Stimulated activated CD4-positive, alpha-beta T cell treated with anti-CD3 and anti-CD28 coated beads, Interleukin-2, amount 100 ng/mL, for 4 hours (primary cell): ENCODE measurements at regions not wholly inside any gene's neighbourhood (a gene's known extent, or its start where the extent isn't known, plus 50 kb on each side); places are given as distances from the start of the nearest gene placed in this dataset.
"Not testable (repeated sequence)": the region's sequence is repeated elsewhere in the genome, so short reads cannot be mapped to it uniquely, and the experiment has no call there.

ENCODE experiments used
- DNase-seq: peaks from one replicate; pipeline ENCODE4 v3.0.0-alpha.2; 2020; ENCODE audit warnings: low read depth

DNA sequence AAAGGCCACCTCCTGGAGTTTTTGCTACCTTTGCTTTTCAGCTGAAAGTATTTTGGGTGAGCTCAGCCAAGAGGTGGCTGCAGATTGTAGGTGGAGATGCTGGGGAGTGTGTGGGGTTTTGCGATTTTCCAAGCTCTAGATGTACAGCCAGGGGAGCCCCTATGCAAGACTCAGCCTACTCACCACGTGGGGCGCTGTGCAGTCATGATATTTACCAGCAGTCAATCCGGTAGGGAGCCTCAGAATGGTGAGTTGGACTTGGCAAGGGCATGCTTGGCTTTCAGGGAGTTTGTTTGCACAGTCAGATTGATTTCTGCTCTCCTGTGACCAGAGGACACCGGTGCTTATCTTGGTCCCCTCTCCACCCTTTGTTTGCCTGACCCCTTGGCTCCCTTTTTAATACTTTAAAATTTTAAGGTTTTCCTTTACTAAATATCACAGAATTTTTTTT lies 175.3 kb downstream of the UTP18 start:
- peak; percentile 30 for DNase-seq

DNA sequence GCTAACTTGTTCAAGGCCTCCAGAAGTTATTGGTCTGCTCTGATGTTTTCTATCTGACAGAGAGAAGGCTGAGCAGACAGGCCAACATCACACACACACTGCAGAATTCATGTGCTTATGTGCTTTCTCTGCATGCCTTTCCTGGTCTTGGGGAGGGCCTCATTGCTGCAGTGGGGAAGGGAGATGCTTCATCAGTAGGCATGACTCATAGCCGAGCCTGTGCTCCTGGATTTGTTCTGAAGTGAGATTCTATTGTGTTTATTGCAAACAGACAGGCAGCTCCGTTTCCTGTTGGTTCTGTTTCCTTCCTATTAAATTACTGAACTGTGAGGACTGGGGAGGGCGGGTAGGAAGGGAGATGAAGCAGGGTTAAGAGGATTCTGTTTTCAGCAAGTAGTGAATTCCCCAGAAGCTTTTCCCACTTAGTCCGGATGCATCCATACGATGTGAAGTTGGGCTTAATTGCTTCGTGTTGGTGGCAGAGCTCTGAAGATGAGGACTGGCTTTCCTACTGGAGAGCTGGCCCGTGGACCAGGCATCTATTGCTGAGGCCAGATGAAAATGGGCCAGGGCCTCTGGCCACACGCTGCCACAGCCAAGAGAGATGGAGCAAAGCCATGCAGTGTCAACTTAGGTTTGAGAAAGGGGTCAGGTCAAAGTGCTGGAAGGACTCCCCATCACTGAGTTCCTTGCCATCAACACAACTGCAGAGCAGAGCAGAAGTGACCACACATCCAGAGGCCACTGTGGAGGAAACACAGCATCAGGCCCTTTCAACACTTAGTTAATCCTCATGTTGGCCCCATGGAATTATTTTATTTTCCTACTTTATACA lies 179.3 kb downstream of the UTP18 start:
- no peak for DNase-seq

DNA sequence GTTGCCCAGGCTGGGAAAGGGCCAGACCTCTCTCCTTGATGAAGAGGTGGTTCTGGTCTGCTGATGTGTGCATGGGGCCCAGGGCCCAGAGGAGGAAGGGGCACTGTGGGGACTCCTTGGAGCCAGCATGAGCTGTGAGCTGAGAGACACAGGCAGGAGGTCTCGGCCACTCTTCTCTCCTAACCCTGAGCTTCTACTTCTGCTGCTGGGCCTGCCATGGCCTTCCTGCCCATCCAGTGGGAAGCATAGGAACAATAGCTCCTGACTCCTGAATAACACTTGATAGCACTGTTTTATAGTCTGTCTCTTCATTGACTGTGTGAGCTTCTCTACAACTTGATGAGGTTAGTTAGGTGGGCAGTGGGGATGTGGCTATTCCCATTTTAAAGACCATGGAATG lies 181.1 kb downstream of the UTP18 start:
- no peak for DNase-seq

DNA sequence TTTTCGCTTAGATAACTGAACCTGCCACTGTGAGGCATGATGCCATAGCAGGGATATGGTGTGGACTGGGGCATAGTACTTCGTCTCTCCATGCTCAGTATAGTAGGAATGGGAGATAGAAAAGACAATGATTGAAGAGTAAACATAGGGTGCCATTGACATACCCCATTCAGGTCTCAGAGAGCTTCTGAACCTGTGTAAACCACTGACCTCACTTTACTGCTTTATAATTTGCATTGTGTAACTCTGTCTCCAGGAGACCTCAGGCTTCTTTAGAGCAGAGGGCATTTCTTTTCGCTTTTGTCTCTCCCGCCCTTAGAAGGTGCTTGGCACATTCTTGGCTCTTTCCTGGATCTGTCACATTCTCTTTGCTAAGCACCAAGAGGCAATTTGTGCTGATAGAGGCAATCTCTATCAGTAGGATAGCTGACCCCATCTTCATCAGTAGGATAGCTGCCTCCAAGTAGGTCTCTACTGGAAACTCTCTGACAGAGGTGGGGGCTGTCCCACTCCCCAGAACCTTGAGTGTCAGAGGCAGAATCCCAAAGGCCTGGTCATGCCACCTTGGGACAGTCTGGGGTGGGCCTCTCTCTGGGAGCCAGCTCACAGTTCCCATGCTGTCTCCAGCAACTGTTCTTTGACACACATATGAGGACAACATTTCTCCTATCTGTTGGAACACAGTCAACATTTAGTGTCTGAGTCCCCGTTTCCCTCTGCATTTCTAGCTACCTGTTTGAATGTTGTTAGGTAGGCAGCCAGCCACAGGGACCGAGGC lies 181.9 kb downstream of the UTP18 start:
- no peak for DNase-seq

DNA sequence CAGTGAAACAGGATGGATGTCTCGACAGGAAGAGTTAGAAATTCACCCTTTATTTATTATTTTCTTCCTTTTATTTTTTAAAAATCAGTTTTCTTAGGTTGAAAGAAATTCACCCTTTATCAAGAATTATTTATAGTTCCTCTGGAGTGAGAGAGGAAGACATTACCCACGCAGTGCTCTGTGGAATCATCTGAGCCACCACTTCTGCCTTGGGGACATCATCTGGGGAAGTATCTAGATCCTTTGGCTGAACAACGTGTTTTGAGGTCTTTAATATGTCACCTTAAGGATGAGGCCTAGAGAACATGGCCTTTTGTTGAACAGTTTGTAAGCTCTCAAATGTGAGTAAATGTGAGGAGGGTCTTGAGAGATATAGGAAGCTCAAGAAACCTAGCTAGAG lies 183.3 kb downstream of the UTP18 start:
- DNase-seq: no peak

DNA sequence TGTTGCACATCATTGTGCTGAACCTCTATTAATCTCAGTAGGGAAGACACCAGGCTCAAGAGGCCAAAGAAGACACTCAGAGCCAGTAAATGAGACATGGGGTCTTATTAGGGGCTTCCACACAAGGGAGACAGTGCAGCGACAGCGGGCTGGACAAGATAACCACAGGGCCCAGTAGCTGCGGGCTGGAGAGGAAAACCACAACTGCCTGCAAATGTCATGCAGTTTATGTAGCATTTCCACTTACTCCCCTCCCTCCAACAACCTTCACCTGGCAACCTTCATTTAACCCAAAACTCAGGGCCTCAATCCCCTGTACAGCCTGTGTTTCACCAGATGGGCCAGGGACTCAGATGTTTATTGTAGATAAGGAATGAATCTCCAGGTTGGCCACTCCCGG lies 185.6 kb downstream of the UTP18 start:
- no peak for DNase-seq

DNA sequence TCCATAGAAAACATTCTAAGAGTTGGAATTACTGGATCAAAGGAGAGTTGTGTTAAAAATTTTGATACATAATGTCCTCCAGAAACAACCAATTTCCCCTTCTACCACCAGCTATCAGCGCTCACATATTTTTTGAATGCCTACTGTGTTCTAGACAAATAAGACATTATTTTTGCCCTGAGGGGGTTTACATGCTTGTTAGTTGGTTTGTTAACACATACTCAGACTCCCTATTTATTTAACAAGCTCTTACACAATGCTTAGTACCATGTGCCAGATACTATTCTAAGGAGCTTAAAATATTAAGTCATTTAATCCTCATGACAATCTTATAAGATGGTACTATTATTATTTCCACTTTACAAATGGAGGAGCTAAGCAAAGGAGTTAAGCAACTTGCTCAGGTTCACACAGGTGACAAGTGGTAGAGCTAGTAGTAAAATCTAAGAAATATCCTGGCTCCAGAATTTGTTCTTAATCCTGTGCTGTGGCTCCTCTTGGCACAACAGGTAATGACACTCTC lies 194.2 kb downstream of the UTP18 start:
- no peak for DNase-seq

DNA sequence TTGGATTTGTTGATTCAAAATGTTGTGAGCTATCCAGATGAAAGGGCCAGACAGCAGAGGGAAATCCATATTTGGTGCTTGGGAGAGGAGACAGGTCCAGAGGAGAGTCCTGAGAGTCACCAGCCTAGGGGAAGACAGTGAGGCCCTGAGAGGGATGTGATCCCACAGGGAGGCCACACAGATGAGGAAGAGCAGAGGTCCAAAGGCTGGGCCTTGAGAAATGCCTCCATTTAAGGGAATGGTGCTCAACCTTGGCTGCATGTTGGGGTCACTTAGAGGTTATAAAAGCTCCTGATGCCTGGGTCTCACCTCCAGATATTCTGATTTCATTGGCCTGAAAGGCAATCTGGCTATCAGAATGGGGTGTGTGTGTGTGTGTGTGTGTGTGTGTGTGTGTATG lies 194.9 kb downstream of the UTP18 start:
- DNase-seq: no peak

DNA sequence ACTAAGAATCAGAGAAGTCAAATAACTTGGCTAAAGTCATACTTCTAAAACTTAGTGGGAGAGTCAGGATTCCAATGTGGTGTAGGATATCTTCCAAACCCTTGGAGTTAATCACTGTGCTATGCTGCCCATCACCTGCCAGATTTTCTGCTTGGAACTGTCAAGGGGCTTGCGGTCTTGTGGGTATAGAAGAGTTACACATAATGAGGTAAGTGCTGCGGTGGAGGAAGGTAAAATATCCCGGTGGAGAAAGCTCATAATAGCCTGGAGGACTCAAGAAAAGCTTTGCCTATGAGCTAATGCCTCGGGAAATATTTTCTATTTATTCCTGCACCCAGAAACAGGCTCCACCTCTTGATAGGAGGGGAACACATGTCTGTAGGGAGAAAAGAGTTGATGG lies 195.6 kb downstream of the UTP18 start:
- no peak for DNase-seq

DNA sequence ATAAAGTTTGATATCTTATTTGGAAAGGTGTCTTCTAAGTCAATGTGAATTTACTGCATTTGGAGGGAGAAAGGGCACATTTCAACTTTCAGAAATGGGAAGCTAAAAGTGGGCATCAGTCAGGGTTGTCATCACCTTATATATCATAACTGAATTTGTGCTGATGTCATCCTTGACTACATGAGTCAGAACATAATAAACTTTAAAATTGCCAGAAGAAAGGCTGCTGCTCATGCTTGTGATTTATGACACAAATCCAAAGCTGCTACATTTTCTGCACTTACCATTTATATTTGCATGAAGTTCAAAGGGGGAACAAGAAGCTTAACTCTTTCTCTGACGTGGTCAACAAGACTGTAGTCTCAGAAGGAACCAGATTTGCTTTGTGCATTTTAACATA lies 196.6 kb downstream of the UTP18 start:
- DNase-seq: no peak

DNA sequence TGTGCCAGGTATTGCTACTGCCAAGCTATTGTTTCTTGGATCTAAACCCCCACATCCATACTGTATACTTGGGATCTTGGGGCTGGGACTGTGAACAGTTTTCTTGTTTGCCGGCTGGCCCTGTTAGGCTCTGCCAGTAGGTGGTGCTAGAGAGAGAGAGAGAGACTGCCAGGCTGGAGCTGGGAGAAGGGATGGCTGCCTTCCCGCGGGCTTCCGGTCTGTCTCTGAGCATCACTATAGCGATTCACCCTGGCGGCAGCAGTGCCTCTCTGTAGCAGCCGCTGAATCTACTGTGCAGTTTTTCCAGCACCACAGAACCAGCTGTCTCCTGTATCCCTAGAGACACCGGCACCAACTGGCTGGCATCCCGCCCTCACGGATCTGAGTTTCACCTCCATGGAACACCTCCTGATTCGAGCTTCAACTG lies 201.2 kb downstream of the UTP18 start:
- peak; percentile 25 for DNase-seq

DNA sequence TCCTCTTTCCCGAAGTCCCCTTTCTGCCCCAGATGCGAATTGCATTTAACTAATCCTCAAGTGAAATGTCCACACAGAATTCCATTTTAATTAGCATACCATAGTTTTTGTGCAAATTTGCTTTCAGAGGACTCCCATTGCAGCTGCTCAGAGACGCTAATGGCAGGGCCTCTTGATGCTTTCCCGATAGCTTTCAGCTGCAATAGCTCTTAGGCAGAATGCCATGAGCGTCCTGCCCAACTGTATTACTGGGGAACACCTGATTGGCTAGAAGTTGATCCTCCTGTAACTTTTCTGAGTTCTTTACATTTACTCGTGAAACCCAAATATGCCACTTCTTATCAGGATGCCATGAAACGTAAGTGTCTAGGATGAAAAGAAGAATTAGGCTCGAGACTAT lies 203.0 kb downstream of the UTP18 start:
- DNase-seq: no peak

DNA sequence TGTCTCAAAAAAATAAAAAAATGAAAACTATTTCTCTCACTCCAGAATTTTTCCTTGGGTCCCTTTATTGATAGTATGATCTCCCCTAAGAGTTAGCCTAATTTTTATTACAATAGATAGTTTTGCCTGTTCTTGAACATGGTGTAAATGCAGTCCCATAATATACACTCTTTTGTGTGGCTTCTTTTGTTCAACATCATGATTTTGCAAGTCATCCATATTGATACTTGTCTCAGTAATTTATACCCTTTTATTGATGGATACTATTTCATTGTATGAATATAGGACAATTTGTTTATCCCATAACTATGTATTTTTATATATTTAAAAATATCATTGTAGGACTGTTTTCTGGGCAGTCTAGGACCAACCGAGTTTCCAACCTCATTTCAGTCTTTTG lies 207.0 kb downstream of the UTP18 start:
- no peak for DNase-seq

DNA sequence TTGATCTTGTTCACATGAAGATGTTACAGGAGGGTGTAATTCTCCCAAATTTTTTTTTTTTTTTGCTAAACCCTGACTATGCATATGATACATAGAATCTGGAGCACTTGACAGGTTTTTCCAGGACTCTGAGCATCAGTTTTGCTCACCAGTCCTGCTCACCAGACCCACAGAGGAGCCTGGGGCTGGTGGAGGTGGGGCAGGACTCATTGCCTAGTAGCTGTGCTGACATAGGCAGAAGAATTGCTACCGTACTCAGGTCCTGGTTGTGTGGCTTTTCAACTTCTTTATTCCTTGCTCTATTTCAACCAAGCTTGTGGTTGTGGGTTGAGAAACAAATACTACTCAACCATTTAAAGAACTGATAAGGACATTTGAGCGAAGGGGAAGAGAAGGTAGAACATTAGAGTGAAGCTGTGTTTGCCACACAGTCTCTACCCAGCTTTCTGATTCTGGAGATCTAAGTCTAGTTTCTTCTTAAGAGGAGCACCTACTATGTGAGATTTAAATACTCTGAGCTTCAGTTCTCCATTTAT lies 212.4 kb downstream of the UTP18 start:
- no peak for DNase-seq

DNA sequence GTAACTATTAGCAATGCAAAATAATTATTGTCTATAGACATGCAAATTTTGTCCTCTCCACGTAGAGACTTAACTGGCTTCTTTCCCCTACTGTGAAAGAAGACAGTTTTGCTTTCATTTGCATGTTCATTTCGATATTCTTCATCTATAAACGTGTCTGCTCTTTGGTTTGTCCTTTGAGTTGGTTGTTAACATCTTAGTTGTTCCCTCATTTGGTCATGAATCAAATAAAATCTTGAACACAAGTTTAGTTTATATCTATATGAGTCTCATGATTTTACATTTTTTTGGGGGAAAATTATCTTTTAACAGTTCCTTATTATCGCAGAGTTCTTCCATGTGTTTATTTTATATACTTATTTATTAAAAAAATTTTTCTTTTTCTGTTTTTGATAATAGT lies 214.4 kb downstream of the UTP18 start:
- no peak for DNase-seq

DNA sequence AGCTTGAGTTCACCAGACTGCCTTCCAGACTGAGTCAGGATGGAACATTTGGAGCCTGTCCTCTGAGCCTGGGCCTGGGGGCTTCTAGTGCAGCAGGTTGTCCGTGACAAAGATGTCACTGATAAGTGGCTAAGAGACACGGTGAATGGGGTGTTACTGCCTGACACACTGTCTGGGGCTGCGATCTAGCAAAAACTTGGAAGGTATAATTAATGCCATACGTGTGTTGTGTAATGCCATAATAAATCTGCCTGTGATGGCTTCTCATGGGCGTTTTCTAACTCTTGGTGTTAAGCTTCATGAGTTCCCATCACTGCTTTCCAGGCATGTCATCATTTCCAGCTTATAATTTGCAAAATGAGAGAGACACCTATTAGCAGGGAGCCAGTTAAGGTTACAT lies 215.4 kb downstream of the UTP18 start:
- no peak for DNase-seq

DNA sequence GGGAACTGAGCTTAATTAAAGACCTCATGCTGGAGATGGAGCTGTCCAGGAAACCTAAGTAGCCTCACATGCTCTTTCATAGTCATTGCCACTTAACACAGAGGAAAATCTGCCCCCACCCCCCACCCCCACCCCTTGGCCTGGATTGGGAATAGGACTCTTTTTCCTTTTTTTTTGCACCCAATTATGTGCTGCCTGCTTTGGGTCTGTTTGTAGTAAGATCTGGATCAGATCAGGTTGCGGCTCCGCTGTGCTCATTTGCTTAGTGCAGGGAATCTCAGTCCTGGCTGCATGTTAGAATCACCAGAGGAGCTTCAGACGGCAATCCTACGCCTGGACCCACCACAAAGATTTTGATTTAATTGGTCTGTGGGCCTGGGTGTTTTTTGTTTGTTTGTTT lies 219.0 kb downstream of the UTP18 start:
- no peak for DNase-seq

DNA sequence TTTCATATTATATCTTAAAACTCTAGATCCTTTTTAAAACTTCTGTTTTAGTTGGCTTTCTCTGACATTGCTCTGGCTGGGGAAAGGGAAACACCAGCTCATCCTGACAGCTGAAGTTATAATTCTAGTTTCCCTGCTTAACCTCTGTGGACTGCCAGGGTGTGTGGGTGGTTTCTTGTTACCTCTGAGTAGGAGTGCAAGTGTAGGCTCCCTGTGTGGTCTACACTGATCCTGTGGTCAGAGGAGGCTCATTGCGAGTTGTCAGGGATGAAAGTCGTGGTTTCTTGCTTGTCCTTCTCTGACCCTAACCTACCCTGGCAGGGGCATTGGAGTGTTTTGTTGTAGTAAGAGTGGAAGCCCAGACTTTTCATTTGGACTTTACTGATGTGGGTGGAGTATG lies 221.0 kb downstream of the UTP18 start:
- DNase-seq: no peak

DNA sequence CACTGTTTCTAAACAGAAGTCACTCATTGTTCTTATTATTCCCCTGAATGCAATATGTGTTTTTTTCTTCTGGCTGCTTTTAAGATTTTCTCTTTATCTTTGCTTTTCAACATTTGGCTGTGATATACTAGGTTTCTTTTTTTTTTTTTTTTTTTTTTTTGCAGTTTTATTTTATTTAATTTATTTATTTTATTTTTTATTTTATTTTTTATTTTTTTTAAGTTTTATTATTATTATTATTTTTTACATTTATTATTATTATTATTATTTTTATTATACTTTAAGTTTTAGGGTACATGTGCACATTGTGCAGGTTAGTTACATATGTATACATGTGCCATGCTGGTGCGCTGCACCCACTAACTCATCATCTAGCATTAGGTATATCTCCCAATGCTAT lies 221.9 kb downstream of the UTP18 start:
- DNase-seq: not testable (repeated sequence)

DNA sequence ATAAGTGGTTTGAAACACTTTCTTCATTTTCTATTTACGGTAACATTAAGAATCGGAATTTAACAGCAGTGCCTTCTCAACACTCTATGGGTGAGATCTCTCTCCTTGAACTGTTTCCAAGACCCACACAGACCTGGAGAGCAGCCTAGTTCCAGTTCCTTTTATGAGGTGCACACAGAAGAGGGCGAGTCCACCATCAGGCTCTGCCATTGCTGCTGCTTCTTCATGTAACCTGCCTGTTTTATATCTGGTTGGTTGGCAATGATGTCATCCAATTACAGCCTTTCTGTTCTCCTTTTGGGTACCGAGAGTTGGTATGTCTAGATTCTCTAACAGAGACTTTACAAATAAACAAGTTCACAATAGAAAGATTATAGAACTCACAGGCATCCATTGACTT lies 225.7 kb downstream of the UTP18 start:
- DNase-seq: no peak

DNA sequence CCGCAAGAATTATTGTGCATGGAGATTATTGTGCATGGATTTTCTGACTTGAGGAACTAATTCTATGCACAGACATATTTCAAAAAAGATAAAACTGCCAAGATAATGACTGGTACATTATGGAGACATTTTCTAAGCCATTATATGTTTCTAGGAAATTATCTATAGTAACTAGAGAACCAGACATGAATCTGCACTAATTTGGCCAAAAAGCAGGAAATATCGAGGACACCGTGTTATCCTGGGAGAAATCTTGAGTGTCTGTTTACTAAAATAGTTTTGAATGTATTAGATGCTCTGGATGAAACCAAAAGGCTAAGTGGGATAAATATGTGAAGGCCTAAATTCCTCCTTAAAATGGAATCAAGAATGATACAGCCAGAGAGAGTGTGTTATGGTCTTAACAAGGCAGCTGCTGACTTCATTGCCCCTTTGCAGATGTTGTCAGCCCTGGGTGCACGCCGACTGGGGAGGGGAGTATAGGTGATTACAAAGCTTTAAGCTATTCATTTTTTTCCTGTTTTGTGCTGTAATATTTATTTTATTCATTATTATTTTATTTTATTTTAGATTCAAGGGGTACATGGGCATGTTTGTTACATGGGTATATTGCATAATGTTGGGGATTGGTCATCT lies 226.7 kb downstream of the UTP18 start:
- no peak for DNase-seq

DNA sequence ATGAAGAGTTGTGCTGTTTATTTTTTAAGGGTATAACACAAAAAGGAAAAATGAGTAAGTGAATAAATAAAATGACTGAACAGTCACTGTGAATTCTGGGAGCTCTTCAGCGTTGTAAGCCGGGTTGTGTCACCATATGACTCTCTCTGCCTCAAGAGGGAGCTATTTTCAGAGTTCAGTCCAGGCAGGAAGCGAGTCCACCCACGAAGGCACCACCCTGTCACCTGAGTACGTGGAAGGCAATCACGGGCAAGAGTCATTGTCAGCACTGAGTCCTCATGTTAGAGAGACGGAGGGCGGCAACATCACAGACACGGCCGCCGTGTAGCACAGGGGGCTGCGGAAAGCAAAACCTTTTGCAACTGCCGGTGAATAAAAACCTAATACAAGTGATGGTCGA lies 227.6 kb downstream of the UTP18 start:
- peak; percentile 34 for DNase-seq
